ENCODE measurements at regions not wholly inside any gene's neighbourhood (a gene's known extent, or its start where the extent isn't known, plus 50 kb on each side); places are given as distances from the start of the nearest gene placed in this dataset.

DNA sequence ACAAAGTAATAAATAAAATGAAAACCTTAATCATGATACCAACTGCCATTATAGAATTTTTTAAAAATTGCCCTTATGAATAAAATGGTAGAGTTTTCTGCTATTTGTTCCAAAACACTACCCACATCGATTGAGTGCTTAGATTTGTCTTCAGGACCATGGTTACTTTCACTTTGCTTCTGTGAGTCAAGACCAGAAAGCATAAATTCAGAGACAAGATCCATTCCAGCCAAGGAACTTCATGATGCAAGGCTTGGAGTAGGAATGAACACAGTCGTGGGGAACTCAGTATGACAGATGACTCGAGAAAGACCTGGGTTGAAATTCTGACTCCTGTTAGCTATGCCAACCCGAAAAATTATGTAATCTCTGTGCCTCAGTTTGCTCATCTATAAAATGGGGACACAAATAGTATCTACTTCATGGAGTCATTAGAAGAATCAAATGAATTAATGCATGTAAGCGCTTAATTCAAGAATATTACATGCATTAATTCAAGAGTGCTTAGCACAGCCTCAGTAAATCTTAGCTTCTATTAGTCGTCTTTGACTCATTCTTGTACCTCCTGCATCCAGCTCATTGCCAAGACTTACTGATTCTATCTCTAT, 72.5 kb upstream of the MYLIP start:
- Histone ChIP-seq H3K4me2 (ENCODE audit: low read length) (no peak overlapping the region), H4K12ac (ENCODE audit: low read depth, low read length) (no peak overlapping the region), H3K9ac (ENCODE audit: low read length) (no peak overlapping the region), H3K18ac (ENCODE audit: low read length) (no peak overlapping the region), H2AFZ (ENCODE audit: insufficient read depth, low read length, poor library complexity) (no peak overlapping the region), H3K4me1 (ENCODE audit: control insufficient read depth in 1 of 2, insufficient read depth in 2 of 2, low read length in 2 of 2) (no peaks in the 10 kb centered on the region), H3K36me3 (ENCODE audit: control insufficient read depth in 1 of 2, insufficient read depth in 2 of 2, low read length in 2 of 2) (no peaks in the 10 kb centered on the region), H2BK12ac (ENCODE audit: low read length) (no peak overlapping the region), H3K4ac (ENCODE audit: low read depth, low read length) (no peak overlapping the region), H3K79me1 (ENCODE audit: low read length) (no peaks in the 10 kb centered on the region), H2BK120ac (ENCODE audit: insufficient read depth, low read length, poor library complexity) (no peak overlapping the region), H3K79me2 (ENCODE audit: control insufficient read depth, insufficient read depth, low read length, poor library complexity) (no peaks in the 10 kb centered on the region), H2BK5ac (ENCODE audit: low read depth, low read length, poor library complexity) (no peak overlapping the region), H3K9me3 (ENCODE audit: insufficient read depth, low read depth, low read length) (no peaks in the 10 kb centered on the region), H3K23ac (ENCODE audit: low read length) (no peak overlapping the region), H3K27me3 (ENCODE audit: insufficient read depth, low read length) (no peaks in the 10 kb centered on the region), H3K27ac (ENCODE audit: low read depth, low read length) (no peak overlapping the region), H3K4me3 (ENCODE audit: low read depth, low read length) (no peak overlapping the region), H4K8ac (ENCODE audit: low read depth, low read length) (no peak overlapping the region), H3K14ac (ENCODE audit: low read length) (no peak overlapping the region), H2AK5ac (ENCODE audit: low read length) (no peak overlapping the region), H4K91ac (ENCODE audit: low read depth, low read length) (no peak overlapping the region)
- WGBS (ENCODE audit: extremely low coverage, insufficient coverage, insufficient read length), result no CpG with 5 or more reads among the region's 6 CpGs
- peak; percentile 35 to 72 for DNase-seq

DNA sequence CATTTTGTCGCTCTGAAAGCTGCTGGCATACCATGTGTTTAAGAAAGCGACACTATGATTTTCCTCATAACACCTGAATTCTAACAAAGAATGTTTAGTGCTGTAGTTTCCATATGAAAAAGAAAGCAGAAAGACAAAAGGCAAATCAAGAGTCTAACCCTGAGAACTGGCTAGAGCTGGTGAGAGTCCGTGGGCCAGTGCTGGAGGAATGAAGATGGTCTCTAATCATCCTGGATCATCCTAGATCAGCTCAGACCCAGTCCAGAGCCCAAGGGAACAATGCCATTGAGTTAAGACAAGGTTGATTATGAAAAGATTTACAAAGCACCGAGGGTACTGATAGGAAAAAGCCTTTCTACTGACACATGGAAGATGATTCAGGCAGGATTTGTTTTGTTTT, 73.0 kb upstream of the MYLIP start:
- no CpG with 5 or more reads among the region's 4 CpGs for WGBS (ENCODE audit: extremely low coverage, insufficient coverage, insufficient read length)
- H3K9me3 ChIP-seq (ENCODE audit: insufficient read depth, low read depth, low read length), result no peaks in the 10 kb centered on the region

DNA sequence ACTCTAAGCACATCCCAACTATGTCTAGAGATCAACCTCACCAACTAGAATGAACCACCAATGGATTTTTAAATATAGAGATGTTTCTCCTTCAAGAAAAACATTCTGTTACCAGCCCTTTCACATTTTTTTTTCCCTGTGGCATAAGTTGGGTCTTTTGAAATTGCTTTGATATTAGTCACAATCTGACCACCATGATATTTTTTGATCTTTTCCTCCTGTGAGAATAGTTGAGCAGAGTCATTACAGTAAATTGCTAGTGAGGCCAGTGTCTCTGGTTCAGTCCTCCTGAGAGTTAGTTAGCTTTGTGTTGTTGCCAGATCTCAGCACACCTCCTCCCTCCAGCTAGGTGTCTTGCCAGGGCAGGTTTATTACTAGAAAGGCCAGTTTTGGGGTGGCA, 79.7 kb upstream of the MYLIP start:
- no peak overlapping the region for H3K14ac ChIP-seq (ENCODE audit: low read length)
- H3K4me1 ChIP-seq (ENCODE audit: control insufficient read depth in 1 of 2, insufficient read depth in 2 of 2, low read length in 2 of 2), result no peaks in the 10 kb centered on the region
- no peak overlapping the region for H3K18ac ChIP-seq (ENCODE audit: low read length)
- peak in 1 of 2 donors; percentile 4 for DNase-seq
- H3K79me2 ChIP-seq (ENCODE audit: control insufficient read depth, insufficient read depth, low read length, poor library complexity), result no peaks in the 10 kb centered on the region
- no peak overlapping the region for H3K27ac ChIP-seq (ENCODE audit: low read depth, low read length)
- H3K79me1 ChIP-seq (ENCODE audit: low read length), result no peaks in the 10 kb centered on the region
- no peak overlapping the region for H3K23ac ChIP-seq (ENCODE audit: low read length)
- H3K9ac ChIP-seq (ENCODE audit: low read length), result no peak overlapping the region
- no peak overlapping the region for H3K4me3 ChIP-seq (ENCODE audit: low read depth, low read length)
- H3K36me3 ChIP-seq (ENCODE audit: control insufficient read depth in 1 of 2, insufficient read depth in 2 of 2, low read length in 2 of 2), result no peaks in the 10 kb centered on the region
- H2BK12ac ChIP-seq (ENCODE audit: low read length), result no peak overlapping the region
- no peaks in the 10 kb centered on the region for H3K9me3 ChIP-seq (ENCODE audit: insufficient read depth, low read depth, low read length)
- H4K12ac ChIP-seq (ENCODE audit: low read depth, low read length), result no peak overlapping the region
- no peak overlapping the region for H4K91ac ChIP-seq (ENCODE audit: low read depth, low read length)
- no peak overlapping the region for H2AFZ ChIP-seq (ENCODE audit: insufficient read depth, low read length, poor library complexity)
- H4K8ac ChIP-seq (ENCODE audit: low read depth, low read length), result no peak overlapping the region
- no peak overlapping the region for H3K4ac ChIP-seq (ENCODE audit: low read depth, low read length)
- no peaks in the 10 kb centered on the region for H3K27me3 ChIP-seq (ENCODE audit: insufficient read depth, low read length)
- H2BK5ac ChIP-seq (ENCODE audit: low read depth, low read length, poor library complexity), result no peak overlapping the region
- H2BK120ac ChIP-seq (ENCODE audit: insufficient read depth, low read length, poor library complexity), result no peak overlapping the region
- H2AK5ac ChIP-seq (ENCODE audit: low read length), result no peak overlapping the region
- no peak overlapping the region for H3K4me2 ChIP-seq (ENCODE audit: low read length)

More for the DNA sequence above, 73.0 kb upstream of the MYLIP start:
- Histone ChIP-seq H3K14ac (ENCODE audit: low read length) (no peak overlapping the region), H2AFZ (ENCODE audit: insufficient read depth, low read length, poor library complexity) (no peak overlapping the region), H2AK5ac (ENCODE audit: low read length) (no peak overlapping the region), H3K27me3 (ENCODE audit: insufficient read depth, low read length) (no peaks in the 10 kb centered on the region), H3K4me1 (ENCODE audit: control insufficient read depth in 1 of 2, insufficient read depth in 2 of 2, low read length in 2 of 2) (no peaks in the 10 kb centered on the region), H3K9ac (ENCODE audit: low read length) (no peak overlapping the region), H4K91ac (ENCODE audit: low read depth, low read length) (no peak overlapping the region), H2BK12ac (ENCODE audit: low read length) (no peak overlapping the region), H3K36me3 (ENCODE audit: control insufficient read depth in 1 of 2, insufficient read depth in 2 of 2, low read length in 2 of 2) (no peaks in the 10 kb centered on the region), H3K18ac (ENCODE audit: low read length) (no peak overlapping the region), H3K79me2 (ENCODE audit: control insufficient read depth, insufficient read depth, low read length, poor library complexity) (no peaks in the 10 kb centered on the region), H3K27ac (ENCODE audit: low read depth, low read length) (no peak overlapping the region), H4K8ac (ENCODE audit: low read depth, low read length) (no peak overlapping the region), H4K12ac (ENCODE audit: low read depth, low read length) (no peak overlapping the region), H3K4ac (ENCODE audit: low read depth, low read length) (no peak overlapping the region), H3K79me1 (ENCODE audit: low read length) (no peaks in the 10 kb centered on the region), H3K4me3 (ENCODE audit: low read depth, low read length) (no peak overlapping the region), H2BK120ac (ENCODE audit: insufficient read depth, low read length, poor library complexity) (no peak overlapping the region), H2BK5ac (ENCODE audit: low read depth, low read length, poor library complexity) (no peak overlapping the region), H3K4me2 (ENCODE audit: low read length) (no peak overlapping the region), H3K23ac (ENCODE audit: low read length) (no peak overlapping the region)
- no peak for DNase-seq

DNA sequence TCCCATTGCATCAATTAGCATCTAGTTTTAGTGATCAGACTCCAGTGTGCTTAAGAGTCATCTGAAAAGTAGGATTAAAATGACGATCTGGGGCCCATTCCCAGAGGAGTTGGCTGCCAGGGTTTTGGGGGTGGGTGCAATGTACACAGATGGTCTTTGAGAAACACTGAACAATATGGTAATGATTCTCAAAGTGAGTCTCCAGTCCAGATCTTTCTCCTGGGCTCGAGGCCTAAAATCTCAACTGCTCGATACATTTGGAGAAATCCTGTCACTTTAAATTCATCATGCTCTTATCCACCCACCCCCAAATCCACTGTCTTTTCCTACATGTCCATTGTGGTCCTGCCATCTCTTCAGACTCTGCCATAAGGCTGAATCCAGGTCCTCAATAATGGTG, 80.7 kb upstream of the MYLIP start:
- Histone ChIP-seq H3K18ac (ENCODE audit: low read length) (no peak overlapping the region), H3K4me2 (ENCODE audit: low read length) (no peak overlapping the region), H3K4me1 (ENCODE audit: control insufficient read depth in 1 of 2, insufficient read depth in 2 of 2, low read length in 2 of 2) (no peaks in the 10 kb centered on the region), H2AK5ac (ENCODE audit: low read length) (no peak overlapping the region), H3K9ac (ENCODE audit: low read length) (no peak overlapping the region), H4K8ac (ENCODE audit: low read depth, low read length) (no peak overlapping the region), H3K23ac (ENCODE audit: low read length) (no peak overlapping the region), H2BK120ac (ENCODE audit: insufficient read depth, low read length, poor library complexity) (no peak overlapping the region), H3K4ac (ENCODE audit: low read depth, low read length) (no peak overlapping the region), H3K27ac (ENCODE audit: low read depth, low read length) (no peak overlapping the region), H3K14ac (ENCODE audit: low read length) (no peak overlapping the region), H3K27me3 (ENCODE audit: insufficient read depth, low read length) (no peaks in the 10 kb centered on the region), H4K91ac (ENCODE audit: low read depth, low read length) (no peak overlapping the region), H2AFZ (ENCODE audit: insufficient read depth, low read length, poor library complexity) (no peak overlapping the region), H3K79me2 (ENCODE audit: control insufficient read depth, insufficient read depth, low read length, poor library complexity) (no peaks in the 10 kb centered on the region), H2BK5ac (ENCODE audit: low read depth, low read length, poor library complexity) (no peak overlapping the region), H2BK12ac (ENCODE audit: low read length) (no peak overlapping the region), H3K79me1 (ENCODE audit: low read length) (no peaks in the 10 kb centered on the region), H4K12ac (ENCODE audit: low read depth, low read length) (no peak overlapping the region), H3K9me3 (ENCODE audit: insufficient read depth, low read depth, low read length) (no peaks in the 10 kb centered on the region), H3K4me3 (ENCODE audit: low read depth, low read length) (no peak overlapping the region), H3K36me3 (ENCODE audit: control insufficient read depth in 1 of 2, insufficient read depth in 2 of 2, low read length in 2 of 2) (no peaks in the 10 kb centered on the region)
- no CpG with 5 or more reads among the region's 3 CpGs for WGBS (ENCODE audit: extremely low coverage, insufficient coverage, insufficient read length)
- DNase-seq, result no peak
